ENCODE measurements at regions not wholly inside any gene's neighbourhood (a gene's known extent, or its start where the extent isn't known, plus 50 kb on each side); places are given as distances from the start of the nearest gene placed in this dataset.

- peak; percentile 67 for DNase-seq
- H3K27ac ChIP-seq: peak overlapping the region; percentile 10
- no peak overlapping the region for H3K9ac ChIP-seq (ENCODE audit: low read depth in 2 of 2, low read length in 2 of 2)
- no peaks in the 10 kb centered on the region for H3K4me1 ChIP-seq
- no peaks in the 10 kb centered on the region for H3K9me3 ChIP-seq
- H3K36me3 ChIP-seq: no peaks in the 10 kb centered on the region
- no peak for TF ChIP-seq CTCF (IDR thresholded peaks at IDR 0.05)
- H3K27me3 ChIP-seq: no peaks in the 10 kb centered on the region
- no peak overlapping the region for H3K4me3 ChIP-seq
- intact Hi-C loops (cut with DNase I): no loop called here
Observed at GRCh38 chr18:22831441-22831904, 101.7 kb upstream of the RBBP8 start.

GRCh38 chr18:22836932-22837331 is 96.2 kb upstream of the RBBP8 start:
- no peaks in the 10 kb centered on the region for H3K27me3 ChIP-seq
- H3K27ac ChIP-seq: no peak overlapping the region
- intact Hi-C loops (cut with DNase I): no loop called here

GRCh38 chr18:22838221-22838620 is 94.9 kb upstream of the RBBP8 start:
- no peaks in the 10 kb centered on the region for H3K9me3 ChIP-seq
- intact Hi-C loops (cut with DNase I): no loop called here
- H3K9ac ChIP-seq (ENCODE audit: low read depth in 2 of 2, low read length in 2 of 2): no peak overlapping the region
- no peaks in the 10 kb centered on the region for H3K36me3 ChIP-seq
- H3K27ac ChIP-seq: no peak overlapping the region
- no peak overlapping the region for H3K4me3 ChIP-seq
- no peak for TF ChIP-seq CTCF (IDR thresholded peaks at IDR 0.05)
- DNase-seq: no peak
- H3K27me3 ChIP-seq: no peaks in the 10 kb centered on the region
- peaks cover 6% of the 10 kb centered on the region for H3K4me1 ChIP-seq

More at GRCh38 chr18:22836932-22837331, 96.2 kb upstream of the RBBP8 start:
- H3K9ac ChIP-seq (ENCODE audit: low read depth in 2 of 2, low read length in 2 of 2): no peak overlapping the region
- H3K9me3 ChIP-seq: no peaks in the 10 kb centered on the region
- no peak for TF ChIP-seq CTCF (IDR thresholded peaks at IDR 0.05)
- DNase-seq: no peak
- no peak overlapping the region for H3K4me3 ChIP-seq
- H3K36me3 ChIP-seq: no peaks in the 10 kb centered on the region
- peaks cover 6% of the 10 kb centered on the region for H3K4me1 ChIP-seq

DNA sequence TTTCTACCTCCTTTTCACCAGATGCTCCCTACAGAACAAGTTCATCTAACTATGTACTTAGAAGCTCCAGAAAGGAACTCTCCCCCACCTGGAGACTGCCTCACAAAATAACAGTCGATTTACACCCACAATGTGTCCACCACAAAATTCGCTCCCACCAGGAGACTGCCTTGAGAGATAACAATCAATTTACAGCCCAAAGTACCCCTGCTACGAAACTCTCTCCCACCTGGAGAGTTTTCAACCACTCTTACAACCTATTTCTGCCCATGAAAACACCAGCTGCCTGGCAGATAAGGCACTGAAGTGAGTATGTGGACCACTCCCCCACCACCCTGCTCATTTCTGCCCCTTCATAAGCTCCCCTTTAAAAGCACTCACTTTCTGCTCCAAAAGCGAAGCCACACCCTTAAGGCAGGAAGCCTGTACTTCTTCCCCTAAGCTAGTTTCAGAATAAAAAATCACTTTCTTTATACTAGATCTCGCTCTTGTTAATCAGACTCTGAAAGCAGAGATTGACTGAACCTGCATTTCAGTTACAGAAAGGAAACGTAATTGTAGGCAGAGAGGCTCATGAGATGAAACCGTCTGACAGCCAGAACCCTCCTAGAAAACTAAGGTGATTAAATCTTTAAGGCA is 94.4 kb upstream of the RBBP8 start:
- H3K27me3 ChIP-seq: no peaks in the 10 kb centered on the region
- peaks cover 6% of the 10 kb centered on the region for H3K4me1 ChIP-seq
- H3K36me3 ChIP-seq: no peaks in the 10 kb centered on the region
- TF ChIP-seq CTCF (IDR thresholded peaks at IDR 0.05): no peak
- no peak overlapping the region for H3K9ac ChIP-seq (ENCODE audit: low read depth in 2 of 2, low read length in 2 of 2)
- no peak overlapping the region for H3K4me3 ChIP-seq
- H3K27ac ChIP-seq: no peak overlapping the region
- intact Hi-C loops (cut with DNase I): no loop called here
- H3K9me3 ChIP-seq: no peaks in the 10 kb centered on the region
- DNase-seq: no peak

GRCh38 chr18:22839340-22839821 is 93.7 kb upstream of the RBBP8 start:
- Histone ChIP-seq H3K27ac (no peak overlapping the region), H3K27me3 (no peaks in the 10 kb centered on the region), H3K4me3 (no peak overlapping the region), H3K4me1 (peaks cover 6% of the 10 kb centered on the region), H3K36me3 (no peaks in the 10 kb centered on the region), H3K9me3 (no peaks in the 10 kb centered on the region), H3K9ac (ENCODE audit: low read depth in 2 of 2, low read length in 2 of 2) (no peak overlapping the region)
- intact Hi-C loops (cut with DNase I): no loop called here
- TF ChIP-seq CTCF (IDR thresholded peaks at IDR 0.05): no peak
- DNase-seq: no peak

Data from colonic mucosa (tissue), 4 donors.